ENCODE measurements at regions not wholly inside any gene's neighbourhood (a gene's known extent, or its start where the extent isn't known, plus 50 kb on each side); places are given as distances from the start of the nearest gene placed in this dataset.
A peak's percentile ranks its signal among the peaks of the same experiment; 100 is the strongest.
"Not testable (repeated sequence)": the region's sequence is repeated elsewhere in the genome, so short reads cannot be mapped to it uniquely, and the experiment has no call there.

DNA sequence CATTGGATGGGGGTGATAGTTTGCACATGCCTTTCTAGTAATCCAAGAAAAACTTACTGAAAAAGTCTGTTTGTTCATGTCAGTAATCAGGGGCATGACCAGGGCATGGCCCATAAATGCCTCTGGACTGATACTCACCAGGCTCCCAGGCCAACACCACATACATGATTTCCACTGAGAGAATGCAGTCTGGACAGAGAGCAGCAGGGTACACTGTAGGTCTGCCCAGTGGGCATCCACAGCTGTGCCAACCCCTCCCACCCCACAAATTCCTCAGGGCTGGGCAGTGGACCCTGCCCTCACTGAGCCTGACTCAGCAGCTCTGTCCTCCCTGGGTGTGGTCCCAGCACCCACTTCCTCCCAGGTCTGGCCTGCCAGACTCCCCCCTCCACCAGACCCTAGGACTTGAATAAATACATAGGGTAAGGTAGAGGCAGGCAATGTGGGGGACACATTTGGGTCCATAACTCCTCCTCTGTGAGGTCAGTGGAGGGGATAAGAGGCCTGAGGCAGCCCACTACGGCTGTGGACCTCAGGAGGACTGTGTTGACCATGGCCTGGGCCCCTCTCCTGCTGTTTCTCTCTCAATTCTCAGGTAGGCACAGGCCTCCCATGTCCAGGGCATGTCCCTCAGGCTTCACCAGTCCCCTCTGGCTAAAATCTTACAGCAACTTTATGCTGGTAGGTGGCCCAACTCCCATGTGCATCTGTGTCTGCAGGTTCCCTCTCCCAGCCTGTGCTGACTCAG lies 92.2 kb upstream of the TOP3B start:
- no peak for DNase-seq

DNA sequence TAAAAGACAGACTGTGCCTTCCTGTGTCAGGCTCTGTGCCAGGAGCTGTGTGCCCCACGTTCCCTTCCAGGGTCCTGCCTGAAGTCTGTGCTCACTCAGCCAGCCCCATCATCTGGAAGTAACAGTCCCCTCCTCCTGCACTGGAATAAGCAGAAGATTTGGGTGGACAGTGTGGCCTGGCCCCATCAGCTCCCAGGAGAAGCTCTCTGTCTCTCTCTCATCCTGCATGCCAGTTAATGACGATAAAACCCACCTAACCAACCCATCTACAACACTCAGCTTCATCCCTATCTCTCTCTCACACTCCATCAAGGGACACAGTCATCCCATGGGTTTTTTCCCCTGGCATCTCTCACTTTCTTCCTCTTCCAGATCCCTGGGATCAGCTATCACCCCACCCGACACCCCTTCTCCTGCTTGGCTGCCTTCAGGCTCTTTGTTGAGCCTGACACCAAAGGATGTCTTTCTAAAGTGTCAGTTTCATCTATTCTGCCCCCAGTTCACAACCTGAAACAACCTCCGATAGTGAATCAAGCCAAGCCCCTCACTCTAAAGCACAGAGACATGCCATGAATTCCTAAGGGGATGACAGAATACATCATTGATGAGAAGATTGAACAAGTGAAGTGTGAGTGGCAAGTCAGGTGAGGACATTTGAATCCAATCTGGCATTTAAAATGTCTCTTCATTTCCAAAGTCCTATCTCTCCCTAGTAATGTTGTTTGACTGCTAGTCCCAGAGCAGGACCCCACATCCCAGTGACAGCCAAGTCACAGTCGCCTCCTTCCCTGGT lies 91.4 kb upstream of the TOP3B start:
- no peak for DNase-seq

DNA sequence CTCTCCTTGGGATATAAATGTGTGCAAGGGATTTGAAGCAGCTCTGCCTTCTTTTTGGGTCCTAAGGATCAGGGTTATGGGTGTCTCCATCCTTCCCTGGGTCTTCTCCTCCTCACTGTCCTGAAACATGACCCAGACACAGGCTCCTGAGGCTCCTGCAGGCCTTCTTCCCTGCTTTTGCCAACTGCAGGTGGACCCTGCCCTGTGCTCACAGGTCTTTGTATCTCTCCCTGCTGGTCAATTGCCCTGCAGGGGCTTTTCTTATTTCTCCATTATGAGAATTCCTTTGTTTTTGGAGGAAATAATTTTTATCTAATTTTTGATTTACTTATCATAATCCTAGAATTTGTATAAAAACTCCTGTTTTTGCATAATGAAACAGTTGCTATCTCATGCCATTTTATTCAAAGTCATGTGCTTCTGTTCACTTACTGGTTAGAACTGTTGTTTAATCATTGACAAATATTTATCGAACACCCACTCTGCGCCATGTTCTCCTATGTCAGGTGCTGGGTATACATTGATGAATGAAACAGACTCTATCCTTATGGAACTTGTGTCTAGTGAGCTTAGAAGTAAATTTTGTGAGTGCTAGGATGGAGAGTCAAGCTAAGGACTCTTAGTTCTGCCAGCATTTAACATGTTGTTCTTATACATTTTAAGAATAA lies 89.7 kb upstream of the TOP3B start:
- no peak for DNase-seq

DNA sequence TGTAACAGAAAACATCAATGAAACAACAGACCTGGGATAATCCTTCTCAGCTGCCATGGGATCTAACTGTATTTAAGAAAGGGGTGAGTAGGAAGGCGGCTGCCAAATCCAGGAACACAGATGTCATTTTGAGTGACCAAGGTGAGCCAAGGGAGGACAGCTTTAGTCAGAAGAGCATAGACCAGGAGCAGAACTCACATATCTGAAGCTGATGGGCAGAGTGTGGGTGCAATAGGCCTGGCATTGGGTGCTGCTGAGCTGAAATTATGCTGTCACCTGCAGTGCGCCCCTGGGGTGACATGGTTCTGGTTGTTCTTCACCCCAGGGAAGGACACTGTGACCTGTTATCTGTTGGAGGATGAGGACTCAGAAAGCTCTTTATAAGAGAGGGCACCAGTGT lies 88.9 kb upstream of the TOP3B start:
- no peak for DNase-seq

DNA sequence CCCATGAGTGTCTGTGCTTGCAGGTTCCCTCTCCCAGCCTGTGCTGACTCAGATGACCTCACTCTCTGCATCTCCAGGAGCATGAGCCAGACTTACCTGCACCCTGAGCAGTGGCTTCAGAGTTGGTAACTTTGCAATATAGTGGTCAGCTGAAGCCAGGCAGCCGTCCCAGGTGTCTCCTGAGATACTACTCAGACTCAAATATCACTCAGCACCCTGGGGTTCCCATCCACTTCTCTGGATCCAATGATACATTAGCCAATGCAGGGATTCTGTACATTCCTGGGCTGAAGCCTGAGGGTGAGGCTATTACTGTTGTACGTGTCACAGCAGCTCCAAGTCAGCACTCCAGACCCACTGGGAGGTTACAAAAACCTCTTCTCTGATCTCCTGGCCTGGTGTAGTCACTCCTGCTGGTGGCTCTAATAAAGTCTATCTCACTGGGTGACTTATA lies 87.8 kb upstream of the TOP3B start:
- DNase-seq, result no peak

DNA sequence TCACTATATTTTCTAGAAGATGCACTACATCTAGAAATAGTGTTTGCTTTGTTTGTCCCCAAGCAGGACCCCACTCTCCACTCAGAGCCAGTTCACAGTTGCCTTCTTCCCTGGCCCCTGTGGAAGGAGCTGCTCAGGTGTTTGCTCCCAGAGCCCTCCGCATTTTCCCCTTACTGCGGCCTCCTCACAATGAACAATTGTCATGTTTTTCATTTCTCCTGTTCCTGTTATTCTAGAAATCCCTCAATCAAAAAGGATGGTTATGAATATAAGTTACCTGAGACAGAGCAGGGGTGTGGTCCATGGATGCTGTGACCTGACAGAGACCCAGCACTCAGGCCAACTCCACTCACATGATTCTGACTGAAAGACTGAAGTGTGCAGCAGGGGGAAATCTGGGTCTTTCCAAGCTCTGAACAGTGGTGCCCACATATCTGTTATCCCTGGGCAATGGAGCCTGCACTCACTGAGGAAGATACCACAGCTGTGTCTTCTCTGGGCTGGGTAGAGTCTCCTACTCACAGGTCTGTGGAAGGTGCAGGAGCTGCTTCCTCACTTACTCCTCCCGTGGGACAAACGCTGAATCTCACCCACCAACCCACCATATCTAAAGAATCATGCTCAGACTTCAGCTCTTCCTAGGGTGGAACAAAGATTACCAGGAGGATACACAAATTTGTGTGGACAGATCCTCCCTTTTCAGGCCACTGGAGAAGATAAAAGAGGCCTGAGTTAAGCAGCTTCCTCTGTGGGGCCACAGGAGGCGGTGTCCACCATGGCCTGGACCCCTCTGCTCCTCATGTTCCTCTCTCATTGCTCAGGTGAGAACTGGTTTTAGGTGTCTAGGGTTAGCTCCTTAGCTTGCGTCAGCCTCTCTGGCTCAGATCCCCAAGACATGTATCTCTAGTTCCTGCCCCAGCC lies 87.1 kb upstream of the TOP3B start:
- no peak for DNase-seq

DNA sequence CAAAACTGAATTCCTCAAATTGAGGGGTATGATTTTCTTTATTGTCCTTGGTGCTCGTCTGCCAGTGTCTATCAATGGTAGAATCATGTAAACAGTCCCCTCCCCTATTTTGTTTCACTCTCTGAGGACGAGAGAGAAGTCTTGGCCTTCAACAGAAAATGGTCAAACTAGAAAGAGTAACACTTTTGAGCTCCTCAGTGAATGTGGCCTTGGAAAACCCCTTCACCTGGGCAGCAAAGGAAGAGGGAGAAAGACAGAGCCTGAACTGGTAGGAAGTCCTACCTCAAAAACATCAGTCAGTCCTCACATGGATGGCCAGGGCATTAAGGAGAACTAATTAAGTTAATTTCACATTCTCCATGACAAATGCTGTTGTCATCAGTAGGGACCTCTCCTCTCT lies 86.1 kb upstream of the TOP3B start:
- no peak for DNase-seq

DNA sequence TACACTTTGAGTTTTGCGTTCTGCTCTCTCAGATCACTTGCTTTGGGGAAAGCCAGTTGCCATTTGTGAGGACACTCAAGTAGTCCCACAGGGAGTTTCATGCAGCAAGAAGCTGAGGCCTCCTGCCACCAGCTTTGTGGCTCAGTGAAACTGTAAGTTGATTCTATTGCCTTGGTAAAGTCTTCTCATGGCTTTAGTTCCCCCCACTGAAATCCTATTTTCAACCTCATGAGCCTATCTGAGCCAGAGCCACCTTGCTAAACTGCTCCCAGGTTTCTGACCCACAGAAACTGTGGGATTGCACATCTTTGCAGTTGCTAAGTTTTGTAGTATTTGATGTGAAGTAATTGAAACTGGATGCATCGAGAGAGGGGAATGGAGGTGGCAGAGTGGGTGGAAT lies 85.4 kb upstream of the TOP3B start:
- no peak for DNase-seq

DNA sequence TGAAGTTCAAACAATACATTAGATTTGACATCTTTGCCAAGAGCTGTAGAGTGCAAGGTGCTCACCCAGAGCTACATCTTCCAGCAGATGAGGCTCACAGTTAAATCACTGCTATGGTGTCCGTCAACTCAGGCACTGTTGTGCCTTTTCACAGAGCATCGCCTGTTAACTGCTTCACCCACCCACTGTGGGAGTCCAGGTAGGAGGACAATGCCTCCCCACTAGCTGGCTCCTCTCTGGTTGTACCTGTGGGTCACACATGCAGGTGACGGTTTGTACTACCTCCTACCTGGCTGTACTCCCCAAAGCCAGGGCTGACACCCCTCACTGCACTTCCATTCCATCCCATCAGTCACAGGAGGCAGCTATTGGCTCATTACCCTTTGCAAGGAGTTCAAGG lies 84.6 kb upstream of the TOP3B start:
- no peak for DNase-seq

DNA sequence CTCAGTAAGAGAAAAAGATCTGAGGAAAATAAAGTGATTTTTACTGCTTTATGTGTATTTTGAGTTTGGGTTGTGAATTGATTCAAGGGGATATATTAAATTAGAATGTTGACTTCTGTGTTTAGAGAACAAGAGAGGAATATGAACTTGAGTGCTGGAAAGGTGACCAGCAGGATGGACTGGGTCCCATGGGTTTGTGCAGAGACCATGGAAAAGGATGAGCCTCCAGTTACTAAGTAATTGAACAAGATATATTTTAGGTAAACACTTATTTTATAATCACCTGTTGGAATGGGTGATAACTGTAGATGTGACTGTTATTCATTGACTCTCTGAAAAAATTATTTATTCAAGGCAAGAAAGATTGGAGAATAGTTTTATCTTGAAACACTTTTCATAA lies 82.0 kb upstream of the TOP3B start:
- DNase-seq, result no peak

DNA sequence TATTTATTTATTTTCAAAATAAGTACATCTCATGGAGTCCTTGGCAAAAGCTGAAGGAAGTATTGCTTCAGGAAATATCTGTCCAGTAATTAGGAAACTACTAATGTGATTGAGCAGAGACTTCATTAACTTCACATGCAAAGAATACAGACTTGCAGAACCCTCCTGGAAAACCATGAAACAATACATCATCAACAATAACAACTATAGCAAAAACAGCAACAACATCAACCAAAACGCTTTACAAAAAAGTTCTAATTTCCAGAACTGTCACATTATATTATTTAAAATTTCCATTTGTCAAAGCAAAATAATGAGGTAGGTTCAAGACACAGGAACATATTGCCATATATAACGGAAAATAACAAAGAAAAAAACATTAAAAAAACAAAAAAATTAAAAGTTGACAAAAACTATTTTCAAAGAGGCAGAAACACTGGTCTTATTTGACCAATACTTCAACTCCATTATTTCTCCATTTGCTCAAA lies 79.8 kb upstream of the TOP3B start:
- DNase-seq, result no peak

DNA sequence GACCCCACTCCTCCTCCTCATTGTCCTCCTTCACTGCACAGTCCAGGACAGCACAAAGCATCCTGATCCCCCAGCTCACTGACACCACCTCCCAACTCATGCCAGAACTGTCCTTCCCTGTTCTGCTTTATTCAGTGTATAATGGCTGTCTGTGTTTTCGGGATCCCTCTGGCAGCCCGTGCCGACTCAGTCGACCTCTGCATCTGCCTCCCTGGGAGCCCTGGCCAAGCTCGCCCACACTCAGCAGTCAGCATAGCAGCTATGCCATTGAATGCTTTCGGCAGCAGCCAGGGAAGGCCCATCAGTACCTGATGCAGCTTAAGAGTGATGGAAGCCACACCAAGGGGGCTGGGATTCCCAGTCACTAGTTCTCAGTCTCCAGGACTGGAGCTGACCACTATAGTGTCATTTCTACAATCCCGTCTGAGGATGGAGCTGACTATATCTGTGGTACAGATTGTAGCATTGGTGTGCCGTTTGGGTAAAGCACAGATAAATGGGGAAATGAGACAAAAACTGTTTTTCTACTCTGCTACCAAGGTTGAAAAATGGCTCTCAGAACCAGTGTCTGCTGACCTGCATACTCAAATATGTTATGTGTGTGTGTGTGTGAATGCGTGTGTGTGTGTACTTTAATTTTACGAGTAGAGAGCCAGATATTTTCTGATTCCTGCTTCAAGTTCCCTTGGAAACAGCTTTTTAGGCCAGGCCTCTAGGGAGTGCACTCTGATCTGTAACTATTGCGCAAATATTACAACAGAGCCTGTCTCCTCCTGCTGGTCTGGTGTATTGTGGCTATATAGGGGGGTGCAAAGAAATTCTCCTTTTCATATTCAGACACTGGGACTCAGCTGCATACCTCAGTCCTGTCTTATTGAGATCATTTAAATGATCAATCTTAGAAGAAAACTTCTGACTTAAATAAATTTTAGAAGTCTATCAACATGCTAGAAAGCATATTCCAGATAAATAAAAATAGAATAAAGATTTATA lies 78.8 kb upstream of the TOP3B start:
- no peak for DNase-seq

DNA sequence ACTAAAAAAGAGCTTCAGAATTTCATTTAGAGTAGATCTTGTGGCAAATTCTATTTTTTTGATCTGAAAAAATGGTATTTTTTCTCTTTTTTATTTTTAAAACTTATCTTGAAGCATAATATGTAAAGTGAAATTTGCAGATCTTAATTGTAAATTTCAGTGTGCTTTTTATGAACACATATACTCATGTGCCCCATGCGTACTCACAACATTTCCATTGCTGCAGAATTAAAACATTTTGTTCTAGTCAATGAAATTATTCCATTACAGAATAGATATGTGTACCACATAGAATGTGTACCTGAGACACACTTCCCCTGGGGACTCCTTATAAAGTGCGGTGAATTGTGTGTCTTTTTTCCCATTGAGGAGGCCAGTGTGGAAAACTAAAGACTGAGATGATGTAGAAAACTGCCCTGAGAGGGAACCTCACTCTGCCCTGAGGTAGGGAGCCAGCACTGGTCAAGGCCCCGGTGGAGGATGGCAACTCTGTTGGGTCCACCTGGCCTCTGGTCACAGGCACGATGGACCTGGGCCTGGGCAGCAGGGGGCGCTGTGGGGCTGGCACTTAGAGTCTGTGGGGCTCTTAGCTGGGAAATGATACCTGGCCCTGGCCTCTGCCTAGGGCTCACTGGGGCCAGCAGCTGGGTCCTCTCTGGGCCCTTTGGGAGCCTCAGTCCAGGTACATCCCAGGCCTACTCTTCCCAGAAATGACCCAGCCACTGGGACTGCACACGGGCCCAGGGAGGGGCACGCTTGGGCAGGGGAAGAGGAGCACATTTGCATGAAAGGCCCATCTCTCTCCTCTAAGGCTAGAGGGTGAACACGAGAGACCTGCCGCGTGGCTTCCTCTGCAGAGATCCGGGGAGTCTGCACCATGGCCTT lies 77.9 kb upstream of the TOP3B start:
- DNase-seq, result peak; percentile 20

DNA sequence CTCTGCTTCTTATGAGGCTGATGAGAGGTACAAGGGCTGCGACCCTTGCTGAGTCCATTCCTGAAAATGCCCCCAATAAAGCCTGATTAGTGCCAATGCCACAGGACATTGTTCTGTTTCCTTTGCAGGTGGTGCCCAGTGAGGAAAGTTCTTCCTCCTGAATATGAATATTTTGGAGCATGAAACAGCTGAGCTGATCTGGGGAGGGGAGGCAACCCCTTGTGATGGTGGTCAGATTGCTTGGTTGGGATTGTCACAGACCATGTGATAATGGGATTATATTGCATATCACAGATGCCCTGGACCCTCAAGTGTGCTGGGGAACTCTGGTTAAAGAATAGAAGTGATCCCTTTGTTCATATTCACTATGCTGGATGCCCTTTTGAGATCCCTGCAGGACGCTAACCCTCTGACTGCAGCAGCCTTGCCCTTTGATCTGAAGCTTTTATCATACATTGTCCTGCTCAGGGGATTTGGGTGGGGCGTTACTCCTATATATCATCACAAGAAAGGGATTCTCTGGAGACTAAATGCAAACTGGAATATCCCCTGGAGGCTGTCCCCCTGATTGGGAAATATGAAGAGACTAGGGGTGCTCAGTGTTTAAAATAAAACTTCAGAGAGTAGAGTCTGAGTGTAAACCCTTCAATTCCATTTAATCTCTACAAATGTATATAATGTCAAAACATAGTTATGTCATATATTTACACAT lies 76.9 kb upstream of the TOP3B start:
- no peak for DNase-seq

DNA sequence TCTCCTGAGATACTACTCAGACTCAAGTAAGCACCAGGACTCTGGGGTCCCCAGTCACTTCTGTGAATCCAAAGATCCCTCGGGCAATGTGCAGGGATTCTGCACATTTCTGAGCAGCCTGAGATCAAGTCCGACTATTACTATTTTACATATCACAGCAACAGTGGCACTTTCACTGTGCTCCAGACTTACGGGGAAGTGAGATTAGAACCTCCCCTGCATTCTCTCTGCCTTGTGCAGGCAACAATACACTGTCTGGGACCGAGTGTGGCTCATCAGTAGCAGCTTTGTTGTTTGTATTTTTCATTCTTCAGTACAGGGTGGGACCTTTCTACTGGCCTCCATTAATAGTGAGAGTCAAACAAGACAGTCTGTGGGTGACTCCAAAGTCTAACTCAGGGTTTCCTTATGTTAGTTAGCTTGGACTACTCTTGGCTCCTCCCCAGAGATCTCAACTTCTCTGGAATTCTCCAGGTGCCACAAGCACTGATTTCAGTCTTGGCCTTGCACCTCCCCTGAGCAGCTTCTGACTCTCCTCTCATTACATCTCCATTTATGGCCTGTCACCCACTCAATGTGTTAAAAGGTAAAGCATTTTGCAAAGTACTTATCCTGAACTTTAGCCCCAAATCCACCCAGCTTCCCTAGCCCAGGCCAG lies 76.2 kb upstream of the TOP3B start:
- DNase-seq, result no peak

DNA sequence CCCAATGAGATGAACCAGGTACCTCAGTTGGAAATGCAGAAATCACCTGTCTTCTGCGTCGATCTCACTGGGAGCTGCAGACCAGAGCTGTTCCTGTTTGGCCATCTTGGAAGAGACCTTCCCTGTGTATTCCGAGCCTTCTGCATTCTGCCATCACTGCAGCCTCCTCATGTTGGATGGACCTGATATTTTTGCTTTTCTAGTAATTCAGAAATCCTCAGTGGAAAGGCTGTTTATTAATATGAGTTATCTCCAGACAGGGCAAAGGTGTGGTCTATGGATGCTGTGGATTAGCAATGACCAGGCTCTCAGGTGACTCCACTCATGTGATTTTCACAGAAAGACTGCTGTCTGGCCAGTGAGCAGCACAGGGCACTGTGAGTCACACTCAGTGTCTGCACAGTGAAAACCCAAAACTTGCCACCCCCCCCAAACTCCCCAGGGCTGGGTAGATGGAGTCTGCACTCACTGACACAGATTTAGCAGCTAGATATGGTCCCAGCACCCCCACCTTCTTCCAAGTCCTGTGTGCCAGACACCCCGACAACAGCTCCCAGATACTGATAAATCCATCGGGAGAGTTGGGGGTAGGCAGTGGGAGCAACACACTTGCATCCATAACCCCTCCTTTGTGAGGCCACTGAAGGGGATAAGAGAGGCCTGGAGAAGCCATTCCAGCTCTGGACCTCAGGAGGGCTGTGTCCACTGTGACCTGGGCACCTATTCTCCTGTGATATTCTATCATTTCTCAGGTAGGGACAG lies 75.2 kb upstream of the TOP3B start:
- DNase-seq, result no peak

DNA sequence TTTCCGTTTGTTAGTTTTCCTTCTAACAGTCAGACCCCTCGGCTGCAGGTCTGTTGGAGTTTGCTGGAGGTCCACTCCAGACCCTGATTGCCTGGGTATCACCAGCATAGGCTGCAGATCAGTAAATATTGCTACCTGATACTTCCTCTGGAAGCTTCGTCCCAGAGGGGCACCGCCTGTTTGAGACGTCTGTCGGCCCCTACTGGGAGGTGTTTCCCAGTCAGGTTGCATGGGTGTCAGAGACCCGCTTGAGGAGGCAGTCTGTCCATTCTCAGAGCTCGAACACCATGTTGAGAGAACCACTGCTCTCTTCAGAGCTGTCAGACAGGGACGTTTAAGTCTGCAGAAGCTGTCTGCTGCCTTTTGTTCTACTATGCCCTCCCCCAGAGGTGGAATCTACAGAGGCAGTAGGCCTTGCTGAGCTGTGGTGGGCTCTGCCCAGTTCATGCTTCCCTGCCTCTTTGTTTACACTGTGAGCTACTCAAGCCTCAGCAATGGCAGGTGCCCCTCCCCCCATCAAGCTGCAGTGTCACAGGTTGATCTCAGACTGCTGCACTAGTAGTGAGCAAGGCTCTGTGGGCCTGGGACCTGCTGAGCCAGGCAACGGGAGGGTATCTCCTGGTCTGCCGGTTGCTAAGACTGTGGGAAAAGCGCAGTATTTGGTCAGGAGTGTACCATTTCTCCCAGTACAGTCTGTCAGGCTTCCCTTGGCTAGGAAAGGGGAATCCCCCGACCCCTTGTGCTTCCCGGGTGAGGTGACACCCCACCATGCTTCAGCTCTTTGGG lies 74.4 kb upstream of the TOP3B start:
- not testable (repeated sequence) for DNase-seq
